ENCODE measurements at regions not wholly inside any gene's neighbourhood (a gene's known extent, or its start where the extent isn't known, plus 50 kb on each side); places are given as distances from the start of the nearest gene placed in this dataset.

- H3K4ac ChIP-seq (ENCODE audit: low read depth, low read length), result no peak overlapping the region
- H4K20me1 ChIP-seq (ENCODE audit: control insufficient read depth, insufficient read depth, insufficient read length), result no peaks in the 10 kb centered on the region
- H3K79me2 ChIP-seq (ENCODE audit: insufficient read depth, low read length), result no peaks in the 10 kb centered on the region
- H3K27me3 Mint-ChIP-seq (ENCODE audit: low read depth), result no peaks in the 10 kb centered on the region; the same call in none of the 2 replicates
- no peak overlapping the region for H3K18ac ChIP-seq (ENCODE audit: insufficient read length, low read depth, low read length)
- H4K91ac ChIP-seq (ENCODE audit: insufficient read length, low read depth, low read length), result no peak overlapping the region
- no peak overlapping the region for H4K5ac ChIP-seq (ENCODE audit: insufficient read length, low read depth, low read length)
- TF ChIP-seq, protein P1, sequence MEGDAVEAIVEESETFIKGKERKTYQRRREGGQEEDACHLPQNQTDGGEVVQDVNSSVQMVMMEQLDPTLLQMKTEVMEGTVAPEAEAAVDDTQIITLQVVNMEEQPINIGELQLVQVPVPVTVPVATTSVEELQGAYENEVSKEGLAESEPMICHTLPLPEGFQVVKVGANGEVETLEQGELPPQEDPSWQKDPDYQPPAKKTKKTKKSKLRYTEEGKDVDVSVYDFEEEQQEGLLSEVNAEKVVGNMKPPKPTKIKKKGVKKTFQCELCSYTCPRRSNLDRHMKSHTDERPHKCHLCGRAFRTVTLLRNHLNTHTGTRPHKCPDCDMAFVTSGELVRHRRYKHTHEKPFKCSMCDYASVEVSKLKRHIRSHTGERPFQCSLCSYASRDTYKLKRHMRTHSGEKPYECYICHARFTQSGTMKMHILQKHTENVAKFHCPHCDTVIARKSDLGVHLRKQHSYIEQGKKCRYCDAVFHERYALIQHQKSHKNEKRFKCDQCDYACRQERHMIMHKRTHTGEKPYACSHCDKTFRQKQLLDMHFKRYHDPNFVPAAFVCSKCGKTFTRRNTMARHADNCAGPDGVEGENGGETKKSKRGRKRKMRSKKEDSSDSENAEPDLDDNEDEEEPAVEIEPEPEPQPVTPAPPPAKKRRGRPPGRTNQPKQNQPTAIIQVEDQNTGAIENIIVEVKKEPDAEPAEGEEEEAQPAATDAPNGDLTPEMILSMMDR (conservative IDR thresholded peaks at IDR 0.05), result no peak
- H3K4me1 Mint-ChIP-seq, result peaks cover 29 to 39% of the 10 kb centered on the region in 2 experiments
- H4K8ac ChIP-seq (replicated peaks; ENCODE audit: insufficient read length, low read depth, low read length), result no peak overlapping the region
- H3K79me1 ChIP-seq (ENCODE audit: insufficient read depth, low read depth, low read length, poor library complexity, severe bottlenecking), result no peaks in the 10 kb centered on the region
- no peak overlapping the region for H3K23ac ChIP-seq (ENCODE audit: insufficient read length, low read depth, low read length)
- no CpG with 5 or more reads among the region's 5 CpGs for WGBS (ENCODE audit: extremely low coverage, insufficient read length, low lambda C conversion rate)
- peaks cover 0 to 9% of the 10 kb centered on the region in 2 experiments; a peak in 3 of 5 replicates for H3K9me3 Mint-ChIP-seq
- no peak overlapping the region for H2AK5ac ChIP-seq (ENCODE audit: insufficient read length, low read length)
- no peak overlapping the region for H3K4me3 Mint-ChIP-seq
- H2BK12ac ChIP-seq (ENCODE audit: insufficient read length, low read depth, low read length), result no peak overlapping the region
- H3K9me3 ChIP-seq (ENCODE audit: control insufficient read depth, low read depth, low read length), result peaks cover 5% of the 10 kb centered on the region
- H3K14ac ChIP-seq (ENCODE audit: insufficient read depth, low read length), result no peak overlapping the region
- H2BK5ac ChIP-seq (ENCODE audit: insufficient read length, low read length), result no peak overlapping the region
- H3T11ph ChIP-seq (ENCODE audit: low read length), result no peak overlapping the region
- H3K56ac ChIP-seq (ENCODE audit: insufficient read length, low read depth, low read length), result no peak overlapping the region
- no peak for DNase-seq
- peaks cover 0 to 9% (median 5%) of the 10 kb centered on the region in 3 experiments for H3K36me3 Mint-ChIP-seq (ENCODE audit: insufficient read depth in 1 of 3, low read depth in 3 of 3)
- H2BK15ac ChIP-seq (ENCODE audit: low read depth, low read length), result no peak overlapping the region
- no peak overlapping the region for H2AFZ ChIP-seq (ENCODE audit: low read length)
- no peaks in the 10 kb centered on the region for H3K23me2 ChIP-seq (ENCODE audit: insufficient read length, low read depth, low read length, poor library complexity, severe bottlenecking)
- no peak overlapping the region for H2BK20ac ChIP-seq (ENCODE audit: low read depth, low read length, poor library complexity, severe bottlenecking)
- no peak overlapping the region for H3K4me2 ChIP-seq (ENCODE audit: insufficient read depth, insufficient read length, low read length)
- H3K27ac Mint-ChIP-seq, result no peak overlapping the region
- H2BK120ac ChIP-seq (ENCODE audit: low read depth, low read length, poor library complexity, severe bottlenecking), result no peak overlapping the region
- H3K27me3 ChIP-seq (ENCODE audit: insufficient read depth, low read length), result no peaks in the 10 kb centered on the region
- no peak overlapping the region for H3K27ac ChIP-seq (ENCODE audit: insufficient read length, low read depth, low read length)
- H3K9ac ChIP-seq (ENCODE audit: extremely low read depth, insufficient read length, low read length), result no peak overlapping the region
- peaks cover 6% of the 10 kb centered on the region; the same call in 1 of the 2 replicates for H3K4me1 ChIP-seq (ENCODE audit: insufficient read depth, low read length)
Observed at GRCh38 chr6:14354919-14355572, 237.5 kb downstream of the CD83 start.
